ENCODE measurements at regions not wholly inside any gene's neighbourhood (a gene's known extent, or its start where the extent isn't known, plus 50 kb on each side); places are given as distances from the start of the nearest gene placed in this dataset.
"Not testable (repeated sequence)": the region's sequence is repeated elsewhere in the genome, so short reads cannot be mapped to it uniquely, and the experiment has no call there.

DNA sequence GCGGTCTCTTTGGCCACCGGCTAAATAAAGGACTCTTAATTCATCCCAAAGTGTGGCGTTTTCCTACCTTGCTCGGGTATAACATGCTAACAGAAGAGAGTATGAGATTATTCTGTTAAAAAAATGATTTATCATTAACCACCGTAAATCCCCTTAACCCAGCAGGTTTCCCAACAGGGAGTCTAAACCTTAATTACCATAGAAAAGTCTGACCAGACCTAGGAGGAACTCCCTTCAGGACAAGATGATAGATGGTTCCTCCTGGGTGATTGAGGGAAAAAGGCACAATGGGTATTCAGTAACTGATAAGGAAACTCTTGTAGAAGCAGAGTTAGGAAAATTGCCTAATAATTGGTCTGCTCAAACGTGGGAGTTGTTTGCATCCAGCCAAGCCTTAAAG, 193.7 kb downstream of the ZNF737 start:
- no peak for TF ChIP-seq CTCF (IDR thresholded peaks at IDR 0.05; ENCODE audit: insufficient read depth, low read length)
- no peak for DNase-seq (ENCODE audit: low read depth)
- no peak overlapping the region for H3K4me3 ChIP-seq (ENCODE audit: low read depth, low read length)

DNA sequence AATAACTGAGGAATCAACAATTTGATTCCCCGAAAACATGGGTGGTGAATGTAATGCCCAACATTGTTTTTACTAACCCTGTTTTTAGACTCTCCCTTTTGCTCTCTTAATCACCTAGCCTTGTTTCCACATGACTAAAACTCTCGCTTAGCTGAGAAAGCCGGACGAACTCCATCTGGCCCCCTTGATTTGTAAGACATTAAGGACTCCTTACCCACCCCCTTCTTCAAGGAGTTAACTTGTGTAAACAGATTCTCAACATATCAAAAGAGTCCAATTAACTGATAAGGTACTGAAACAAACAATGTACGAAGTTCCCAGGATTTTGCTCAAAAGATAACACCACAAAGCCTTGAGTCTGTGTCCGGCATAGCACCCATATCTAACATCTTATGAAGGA, 194.3 kb downstream of the ZNF737 start:
- H3K4me3 ChIP-seq (ENCODE audit: low read depth, low read length) = not testable (repeated sequence)

DNA sequence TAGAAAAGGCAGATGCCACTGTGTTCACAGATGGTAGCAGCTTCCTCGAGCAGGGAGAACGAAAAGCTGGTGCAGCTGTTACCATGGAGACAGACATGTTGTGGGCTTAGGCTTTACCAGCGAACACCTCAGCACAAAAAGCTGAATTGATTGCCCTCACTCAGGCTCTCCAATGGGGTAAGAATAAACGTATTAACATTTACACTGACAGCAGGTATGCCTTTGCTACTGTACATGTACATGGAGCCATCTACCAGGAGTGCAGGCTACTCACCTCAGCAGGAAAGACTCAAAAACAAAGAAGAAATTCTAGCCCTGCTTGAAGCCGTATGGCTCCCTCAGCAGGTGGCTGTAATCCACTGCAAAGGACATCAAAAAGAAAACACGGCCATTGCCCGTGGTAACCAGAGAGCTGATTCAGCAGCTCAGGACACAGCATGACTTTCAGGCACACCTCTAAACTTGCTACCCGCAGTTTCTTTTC, 197.7 kb downstream of the ZNF737 start:
- TF ChIP-seq CTCF (IDR thresholded peaks at IDR 0.05; ENCODE audit: insufficient read depth, low read length) = no peak
- no peak overlapping the region for H3K4me3 ChIP-seq (ENCODE audit: low read depth, low read length)
- DNase-seq (ENCODE audit: low read depth) = no peak

More for the DNA sequence above, 194.3 kb downstream of the ZNF737 start:
- DNase-seq (ENCODE audit: low read depth) = not testable (repeated sequence)

- H3K4me3 ChIP-seq (ENCODE audit: low read depth, low read length) = no peak overlapping the region
- DNase-seq (ENCODE audit: low read depth) = no peak
- no peak for TF ChIP-seq CTCF (IDR thresholded peaks at IDR 0.05; ENCODE audit: insufficient read depth, low read length)
Observed at GRCh38 chr19:20365146-20365545, 198.1 kb downstream of the ZNF486 start.

DNA sequence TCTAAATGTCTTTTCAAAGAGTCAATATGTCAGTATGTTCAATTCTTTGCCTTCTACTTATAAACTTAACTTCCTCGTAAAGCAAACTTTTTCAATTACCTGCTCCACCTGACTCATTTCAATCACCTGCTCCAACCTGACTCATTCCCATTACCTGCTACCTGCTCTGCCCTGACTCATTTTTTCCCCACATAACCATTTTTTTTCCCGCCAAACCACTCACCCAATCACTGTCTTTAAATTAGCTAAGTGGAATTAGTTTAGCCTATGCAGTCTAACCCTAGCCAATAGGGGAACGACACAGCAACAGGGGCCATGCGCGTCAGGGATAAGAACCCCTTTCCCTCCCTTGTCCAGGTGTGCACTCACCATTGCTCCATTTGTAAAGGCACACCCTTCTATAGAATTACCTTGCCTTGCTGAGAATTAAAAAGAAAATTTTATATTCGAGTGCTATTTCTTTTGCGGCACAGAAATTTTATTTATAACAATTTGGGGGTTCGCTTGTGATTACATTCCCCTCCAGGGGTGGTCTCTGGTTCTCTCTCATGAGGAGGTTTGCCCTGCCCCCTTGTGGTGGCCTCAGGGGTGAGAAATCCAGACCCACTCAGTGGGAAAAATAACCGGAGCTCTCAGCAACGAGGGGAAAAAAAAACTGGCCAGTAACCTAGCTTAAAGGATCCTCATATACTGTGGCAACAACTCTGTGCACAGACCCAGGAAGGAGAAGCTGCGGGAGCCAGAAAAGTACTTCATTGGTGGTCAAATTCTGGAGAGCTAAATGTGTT, 193.1 kb downstream of the ZNF486 start:
- DNase-seq (ENCODE audit: low read depth) = no peak
- H3K4me3 ChIP-seq (ENCODE audit: low read depth, low read length) = no peak overlapping the region
- TF ChIP-seq CTCF (IDR thresholded peaks at IDR 0.05; ENCODE audit: insufficient read depth, low read length) = no peak

GRCh38 chr19:20358841-20359465, 191.9 kb downstream of the ZNF486 start:
- DNase-seq (ENCODE audit: low read depth); H3K4me3 ChIP-seq (ENCODE audit: low read depth, low read length): not testable (repeated sequence)

DNA sequence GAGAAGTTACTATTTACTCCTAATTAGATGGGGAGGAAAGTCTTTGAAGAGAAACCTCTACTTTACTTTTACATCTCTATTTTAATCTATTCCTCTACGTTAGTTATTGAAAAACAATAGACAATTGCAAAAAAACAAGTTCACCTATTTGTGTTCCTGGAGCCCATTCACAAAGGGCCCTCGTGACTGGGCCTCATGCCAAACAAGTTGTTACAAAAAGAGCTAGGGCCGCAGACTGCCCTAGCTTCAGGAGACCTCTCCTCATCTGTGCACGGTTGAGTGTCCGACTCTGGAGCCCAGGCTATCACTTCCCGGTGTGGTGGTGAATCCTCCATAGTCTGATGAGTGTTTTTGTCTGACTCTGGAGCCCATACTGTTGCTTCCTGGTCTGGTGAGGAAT, 190.9 kb downstream of the ZNF486 start:
- DNase-seq (ENCODE audit: low read depth) = no peak
- no peak overlapping the region for H3K4me3 ChIP-seq (ENCODE audit: low read depth, low read length)
- TF ChIP-seq CTCF (IDR thresholded peaks at IDR 0.05; ENCODE audit: insufficient read depth, low read length) = no peak

DNA sequence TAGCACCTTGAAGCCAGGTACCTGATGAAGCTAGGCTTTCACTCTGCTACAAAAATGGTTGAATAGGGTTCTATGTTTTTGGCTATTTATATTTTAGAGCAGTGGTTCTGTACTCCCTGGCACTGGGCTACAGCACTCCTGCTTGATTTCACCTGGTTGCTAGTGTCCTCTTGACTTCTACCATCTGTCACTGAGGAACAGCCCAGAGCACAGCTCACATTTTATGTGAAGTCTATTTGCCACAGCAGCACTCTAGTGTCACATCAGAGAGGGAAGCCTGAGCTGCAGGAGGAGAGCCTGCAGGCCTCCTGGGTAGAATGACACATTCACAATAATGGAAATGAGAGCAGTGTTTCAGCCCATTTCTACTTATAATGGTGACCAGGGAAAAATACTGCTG, 184.2 kb downstream of the ZNF486 start:
- no peak for TF ChIP-seq CTCF (IDR thresholded peaks at IDR 0.05; ENCODE audit: insufficient read depth, low read length)
- no peak overlapping the region for H3K4me3 ChIP-seq (ENCODE audit: low read depth, low read length)
- no peak for DNase-seq (ENCODE audit: low read depth)

Measured in fibroblast of the aortic adventitia (primary cell).